ENCODE measurements at regions not wholly inside any gene's neighbourhood (a gene's known extent, or its start where the extent isn't known, plus 50 kb on each side); places are given as distances from the start of the nearest gene placed in this dataset.

DNA sequence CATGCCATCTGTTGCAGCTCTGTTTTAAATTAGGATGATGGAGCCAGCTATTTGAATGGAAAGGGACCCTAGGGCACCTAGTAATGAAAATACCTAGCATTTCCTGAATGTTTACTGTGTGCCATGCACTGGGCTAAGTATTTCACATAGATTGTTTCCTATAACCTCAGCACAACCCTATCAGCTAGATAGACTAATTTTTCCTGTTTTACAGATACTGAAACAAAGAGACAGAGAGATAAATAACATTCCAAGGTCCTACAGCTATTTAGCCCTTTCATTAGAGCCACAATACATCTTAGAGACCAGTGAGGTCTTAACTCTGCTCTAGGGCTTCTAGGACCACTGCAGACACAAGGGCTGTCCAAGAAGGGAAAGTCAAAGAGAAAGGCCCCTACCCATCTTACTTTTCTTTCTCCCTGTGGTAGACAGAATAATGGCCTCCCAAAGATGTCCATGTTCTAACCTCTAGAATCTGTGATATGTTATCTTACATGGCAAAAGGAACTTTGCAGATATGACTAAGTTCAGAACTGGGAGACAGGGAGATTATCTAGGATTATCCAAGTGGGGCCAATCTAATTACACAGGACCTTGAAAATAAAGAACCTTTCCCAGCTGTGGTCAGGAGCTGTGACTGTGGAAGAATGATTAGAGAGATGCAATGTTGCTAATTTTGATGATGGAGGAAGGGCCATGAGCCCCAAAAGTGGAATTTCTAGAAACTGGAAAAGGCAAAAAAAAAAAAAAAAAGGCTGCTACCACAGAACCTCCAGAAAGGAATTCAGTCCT lies 157.0 kb downstream of the CCDC34 start (continued):
- TF ChIP-seq NEUROD1 (IDR thresholded peaks at IDR 0.05; ENCODE audit: borderline replicate concordance, low read depth, low read length, partially characterized antibody) = no peak
- TF ChIP-seq ARID2 (IDR thresholded peaks at IDR 0.05) = no peak
- no peak for TF ChIP-seq PCBP2 (IDR thresholded peaks at IDR 0.05; ENCODE audit: low read depth, low read length, poor library complexity, severe bottlenecking)
- no peak for TF ChIP-seq ZHX1 (conservative IDR thresholded peaks at IDR 0.05; ENCODE audit: low read length)
- no peak for TF ChIP-seq KLF10 (CRISPR knock-in tag; IDR thresholded peaks at IDR 0.05)
- TF ChIP-seq SREBF2 (CRISPR knock-in tag; IDR thresholded peaks at IDR 0.05) = no peak
- 0 out of 4 replicates have a peak, but pooled peaks of 1 of the 2 experiments have one; percentile 12 for TF ChIP-seq TRIM24 (IDR thresholded peaks at IDR 0.05)

DNA sequence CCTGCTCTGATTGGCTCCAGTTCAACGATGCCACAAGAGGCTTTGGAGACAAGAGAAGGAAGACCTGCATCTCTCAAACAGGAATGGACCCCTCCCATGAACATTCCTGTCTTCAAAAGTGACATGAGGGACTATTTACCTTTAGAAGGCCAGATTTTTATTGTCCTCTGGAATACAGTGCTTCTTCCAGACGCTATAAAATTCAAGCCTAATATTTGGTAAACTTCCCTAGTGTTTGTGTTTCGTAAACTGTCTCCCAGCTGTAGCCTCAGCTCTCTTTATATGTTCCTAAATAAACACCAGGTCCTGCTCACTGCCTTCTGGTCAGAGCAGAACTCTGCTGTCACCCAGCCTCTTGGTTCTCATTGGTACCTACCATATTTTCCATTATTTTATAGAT lies 157.8 kb downstream of the CCDC34 start:
- Histone ChIP-seq H3K36me3 (ENCODE audit: control insufficient read depth, insufficient read depth, low read length) (no peaks in the 10 kb centered on the region), H3K27ac (ENCODE audit: extremely low read depth, low read depth, low read length) (no peak overlapping the region), H3K9me3 (replicated peaks; ENCODE audit: control insufficient read depth, insufficient read depth, low read depth, low read length) (no peaks in the 10 kb centered on the region), H3K27me3 (ENCODE audit: control insufficient read depth in 2 of 2, insufficient read depth in 2 of 2, low read length in 2 of 2) (no peaks in the 10 kb centered on the region), H3K4me3 (no peak overlapping the region), H3K4me1 (replicated peaks in 1 of 2; ENCODE audit: control insufficient read depth in 2 of 2, insufficient read depth in 2 of 2, low read length in 2 of 2) (peaks cover 18 to 53% of the 10 kb centered on the region in 2 experiments; a peak in 4 of 5 replicates), H3K4me2 (ENCODE audit: insufficient read depth, low read length) (no peak overlapping the region), H3K9ac (ENCODE audit: insufficient read depth in 1 of 2, low read depth in 2 of 2, low read length in 2 of 2) (no peak overlapping the region), H2AFZ (ENCODE audit: low read depth, low read length) (no peak overlapping the region), H3K9me1 (ENCODE audit: control insufficient read depth, insufficient read depth, low read length) (no peaks in the 10 kb centered on the region), H4K20me1 (replicated peaks; ENCODE audit: control insufficient read depth, insufficient read depth, low read length) (no peaks in the 10 kb centered on the region), H3K79me2 (ENCODE audit: control insufficient read depth, insufficient read depth, low read length) (no peaks in the 10 kb centered on the region)
- intact Hi-C loops (cut with micrococcal nuclease) = no loop called here
- TF ChIP-seq NEUROD1 (IDR thresholded peaks at IDR 0.05; ENCODE audit: borderline replicate concordance, low read depth, low read length, partially characterized antibody) (no peak), JUNB (CRISPR knock-in tag; conservative IDR thresholded peaks at IDR 0.05) (no peak), MEIS2 (IDR thresholded peaks at IDR 0.05; ENCODE audit: partially characterized antibody) (no peak), RUNX1 (IDR thresholded peaks at IDR 0.05; ENCODE audit: low read depth) (no peak), NCOA4 (IDR thresholded peaks at IDR 0.05; ENCODE audit: partially characterized antibody) (no peak)
- DNase-seq (ENCODE audit: extremely low read depth in 1 of 4, low spot score in 3 of 4) (no peak), FAIRE-seq (no peak), ATAC-seq (no peak)
- in situ Hi-C loops (cut with MboI) = no loop called here
- no TSS peak for BruUV-seq (replicated peaks)
- 39% methylated on average over 3 of the region's 3 CpGs for WGBS (ENCODE audit: insufficient coverage, low coverage, missing lambda C conversion rate)
- ChIA-PET CTCF (ENCODE audit: low intra/inter-chr PET ratio) (interaction anchor here (1.1 kb wide), 1 partner anchor 281 kb away, joined by 4 read pairs; no protein-coding TSS in a partner anchor), POLR2A (interaction anchor here (0.7 to 1.3 kb wide), 3 partner anchors 14 to 267 kb away, joined by 3 to 4 read pairs (median 4); partner anchors contain the start of gene LGR4)

Data from K562 (cell line).